Pancreas (tissue), 10 donors: ENCODE measurements at regions not wholly inside any gene's neighbourhood (a gene's known extent, or its start where the extent isn't known, plus 50 kb on each side); places are given as distances from the start of the nearest gene placed in this dataset.

Experiments
- ATAC-seq, 4 donors: fragments of 200-7000 bp; cut with Tn5 transposase; one replicate each; pipeline versions ENCODE4 v1.8.0 to v1.9.1; 2020; ENCODE audit warnings: mild to moderate bottlenecking in 4 of 4, moderate library complexity in 4 of 4
- DNase-seq, 6 donors: peaks; one replicate each; pipeline ENCODE4 v3.0.0-alpha.2; 2020
- FAIRE-seq: peaks from 2 replicates; lab custom pipeline; 2012; peaks lifted over from hg19 to GRCh38; lab: Jason Lieb, UNC
- H3K27ac ChIP-seq, 4 donors: fragments of 200-600 bp; sonication (generic); 1 replicate in 3 of 4; 2 replicates in 1 of 4; pipeline versions ENCODE4 v1.5.0 to v1.8.0; 2020
- H3K27me3 ChIP-seq, 4 donors: fragments of 200-600 bp; one replicate each; pipeline ENCODE4 v1.8.0; 2021
- H3K36me3 ChIP-seq, 3 donors: fragments of 200-600 bp; sonication (generic) in 1 of 3; one replicate each; pipeline versions ENCODE4 v1.5.0 to v1.8.0; 2020 to 2021
- H3K4me1 ChIP-seq, 3 donors: fragments of 200-600 bp; one replicate each; pipeline ENCODE4 v1.8.0; 2021
- H3K4me3 ChIP-seq, 4 donors: fragments of 200-600 bp; sonication (generic) in 2 of 4; one replicate each; pipeline versions ENCODE4 v1.5.0 to v1.8.0; 2020 to 2021
- H3K9me3 ChIP-seq, 4 donors: fragments of 200-600 bp; one replicate each; pipeline ENCODE4 v1.8.0; 2021
- CTCF ChIP-seq, 4 donors: fragments of 200-600 bp; sonication (generic) in 3 of 4; IDR thresholded peaks; one replicate each; pipeline versions ENCODE4 v1.5.0 to v1.8.0; 2021; ENCODE audit warnings: antibody characterized with exemption in 4 of 4
- WGBS, 2 donors: extraction: QIAGEN DNeasy Blood & Tissue Kit; methylation state at CpG; one replicate each; pipeline ENCODE4 v1.1.7; 2013; 5-methylcytosine and 5-hydroxymethylcytosine counted together
- intact Hi-C, 3 donors: fragments of 100-400 bp; cut with DNase I; formaldehyde crosslinking; loops; one replicate each; pipeline versions ENCODE4 v1.11.1 to v1.14.2; 2022
- donor health status: healthy with polysubstance abuse.
- donor health status: DM: no; HTN: no; CAD: no; lungs with moderate emphysema.
- donor health status: DM: no; HTN: no; CAD: no.
- donor health status: control.
- donor health status: control.
- donor health status: Bipolar disorder and iron deficiency.
- donor health status: DM: yes; HTN: yes; CAD: no.
- donor health status: DM: no; HTN: no; CAD: no.
- donor health status: DM: no; HTN: no; CAD: no.
- donor health status: DM: yes; HTN: yes; CAD: no.

GRCh38 chr10:128338951-128339350, 212.7 kb upstream of the MKI67 start:
- FAIRE-seq (no peak), DNase-seq (no peak), ATAC-seq (no peak)
- peaks cover 0 to 2% (median 0%) of the 10 kb centered on the region in 4 donors for H3K27me3 ChIP-seq
- TF ChIP-seq CTCF (IDR thresholded peaks at IDR 0.05): no peak
- H3K9me3 ChIP-seq: no peaks in the 10 kb centered on the region
- intact Hi-C loops: no loop called here
- 57 to 72% methylated on average over 3 of the region's 3 CpGs for WGBS, 2 donors
- H3K4me3 ChIP-seq: no peak overlapping the region
- H3K36me3 ChIP-seq: no peaks in the 10 kb centered on the region
- H3K4me1 ChIP-seq: no peaks in the 10 kb centered on the region
- no peak overlapping the region for H3K27ac ChIP-seq

- FAIRE-seq (no peak), ATAC-seq (no peak), DNase-seq (no peak)
- Histone ChIP-seq H3K27ac (no peak overlapping the region), H3K27me3 (peaks cover 0 to 6% (median under 1%) of the 10 kb centered on the region in 4 donors), H3K9me3 (no peaks in the 10 kb centered on the region), H3K36me3 (no peaks in the 10 kb centered on the region), H3K4me1 (no peaks in the 10 kb centered on the region), H3K4me3 (no peak overlapping the region)
- no peak for TF ChIP-seq CTCF (IDR thresholded peaks at IDR 0.05)
- WGBS, 2 donors: 59 to 69% methylated on average over 4 of the region's 4 CpGs
- intact Hi-C loops: no loop called here
Measured at GRCh38 chr10:128339753-128340152, 213.5 kb upstream of the MKI67 start.

GRCh38 chr10:128345353-128345752, 219.1 kb upstream of the MKI67 start:
- intact Hi-C loops: no loop called here
- Histone ChIP-seq H3K36me3 (no peaks in the 10 kb centered on the region), H3K4me3 (no peak overlapping the region), H3K27ac (no peak overlapping the region), H3K27me3 (peaks cover 0 to 6% (median 5%) of the 10 kb centered on the region in 4 donors), H3K4me1 (no peaks in the 10 kb centered on the region), H3K9me3 (no peaks in the 10 kb centered on the region)
- no peak for TF ChIP-seq CTCF (IDR thresholded peaks at IDR 0.05)
- ATAC-seq (no peak), FAIRE-seq (no peak), DNase-seq (no peak)
- 64 to 74% methylated on average over 4 of the region's 4 CpGs for WGBS, 2 donors

GRCh38 chr10:128360783-128361182, 234.6 kb upstream of the MKI67 start:
- 54 to 63% methylated on average over 3 of the region's 3 CpGs for WGBS, 2 donors
- intact Hi-C loops: no loop called here
- TF ChIP-seq CTCF (IDR thresholded peaks at IDR 0.05): no peak
- FAIRE-seq (no peak), DNase-seq (no peak), ATAC-seq (no peak)
- no peaks in the 10 kb centered on the region for H3K36me3 ChIP-seq
- H3K4me1 ChIP-seq: no peaks in the 10 kb centered on the region
- no peaks in the 10 kb centered on the region for H3K27me3 ChIP-seq
- H3K4me3 ChIP-seq: no peak overlapping the region
- no peak overlapping the region for H3K27ac ChIP-seq
- H3K9me3 ChIP-seq: no peaks in the 10 kb centered on the region

DNA sequence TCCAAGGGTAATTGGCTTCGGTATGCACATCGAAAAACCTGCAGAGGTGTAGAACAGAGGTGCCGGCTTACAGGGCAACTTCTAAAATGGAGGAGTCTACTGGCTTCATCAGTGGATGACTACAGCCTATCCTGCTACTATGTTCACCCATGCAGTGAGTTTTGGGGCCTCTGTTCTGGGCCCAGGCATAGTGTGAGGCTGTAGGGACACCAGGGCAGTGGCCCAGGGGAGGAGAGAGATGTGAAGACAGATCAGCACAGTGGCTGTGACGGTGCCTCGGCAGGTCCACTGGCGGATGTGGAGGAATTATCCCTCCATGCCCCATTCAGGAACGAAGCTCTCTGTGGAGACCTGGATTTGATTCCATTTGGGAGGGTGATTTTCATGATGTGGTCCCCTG, 235.3 kb upstream of the MKI67 start:
- WGBS, 2 donors: 69 to 74% methylated on average over 7 of the region's 7 CpGs
- intact Hi-C loops: no loop called here
- Histone ChIP-seq H3K36me3 (no peaks in the 10 kb centered on the region), H3K4me3 (no peak overlapping the region), H3K27me3 (no peaks in the 10 kb centered on the region), H3K9me3 (no peaks in the 10 kb centered on the region), H3K4me1 (no peaks in the 10 kb centered on the region), H3K27ac (no peak overlapping the region)
- no peak for DNase-seq
- TF ChIP-seq CTCF (IDR thresholded peaks at IDR 0.05): no peak
- no peak for ATAC-seq
- FAIRE-seq: no peak
